Dermis blood vessel endothelial cell (primary cell): ENCODE measurements at regions not wholly inside any gene's neighbourhood (a gene's known extent, or its start where the extent isn't known, plus 50 kb on each side); places are given as distances from the start of the nearest gene placed in this dataset.

Source experiments
- DNase-seq: peaks from one replicate; pipeline ENCODE4 v3.0.0; 2010

DNA sequence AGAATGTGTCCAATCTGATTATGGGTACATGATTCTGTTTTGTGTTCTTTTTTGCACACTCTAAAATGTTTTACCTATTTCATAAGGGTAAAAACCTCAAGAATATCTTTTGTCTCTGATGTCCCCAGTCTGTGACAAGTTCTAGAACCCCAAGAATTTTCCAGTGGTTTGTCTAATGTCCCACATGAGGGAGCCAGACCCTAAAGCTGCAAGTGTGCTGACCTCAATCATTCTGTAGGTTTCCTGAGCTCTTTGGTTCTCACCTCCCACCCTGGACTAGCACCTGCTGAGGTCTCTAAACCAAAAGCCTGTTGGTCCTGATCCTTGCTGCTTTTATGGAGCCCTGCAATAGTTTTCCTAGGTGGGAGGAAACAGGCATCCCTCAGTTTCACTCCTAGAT lies 149.8 kb upstream of the MPPED2 start:
- no peak for DNase-seq

DNA sequence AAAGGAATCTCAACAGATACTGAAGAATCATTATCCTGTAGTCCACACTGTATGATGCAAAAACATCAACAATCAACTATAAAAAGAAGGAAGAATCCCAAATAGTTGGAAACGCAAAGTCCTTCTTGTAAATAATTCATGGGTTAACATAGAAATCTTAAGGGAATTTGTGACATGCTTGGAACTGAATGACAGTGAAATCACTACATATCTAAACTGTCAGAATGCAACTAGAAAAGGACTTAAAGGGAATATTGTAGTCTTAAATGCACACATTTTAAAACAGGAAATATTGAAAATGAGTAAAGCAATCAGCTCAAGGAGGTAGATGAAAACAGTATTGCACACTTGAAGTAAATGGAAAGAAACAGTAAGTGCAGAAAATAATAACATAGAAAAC lies 147.6 kb upstream of the MPPED2 start:
- DNase-seq: no peak

DNA sequence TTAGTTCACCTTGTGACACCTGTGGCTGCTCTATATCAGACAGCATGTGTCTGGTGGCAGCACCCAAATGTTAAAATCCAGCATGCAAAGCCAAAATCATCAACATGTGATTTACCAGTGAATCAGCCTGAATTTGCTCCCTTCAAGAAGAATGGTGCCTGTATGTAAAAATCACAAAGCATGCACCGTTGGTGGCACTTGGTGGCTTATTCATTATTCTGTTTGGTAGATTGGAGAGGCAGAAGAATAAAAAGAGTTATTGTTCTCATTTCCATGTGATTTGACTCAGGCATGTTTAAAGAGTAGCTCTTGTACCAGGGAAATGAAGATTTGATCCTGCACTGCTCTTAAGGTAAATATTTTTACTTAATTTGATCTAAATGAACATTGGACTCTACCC lies 143.9 kb upstream of the MPPED2 start:
- DNase-seq: no peak

DNA sequence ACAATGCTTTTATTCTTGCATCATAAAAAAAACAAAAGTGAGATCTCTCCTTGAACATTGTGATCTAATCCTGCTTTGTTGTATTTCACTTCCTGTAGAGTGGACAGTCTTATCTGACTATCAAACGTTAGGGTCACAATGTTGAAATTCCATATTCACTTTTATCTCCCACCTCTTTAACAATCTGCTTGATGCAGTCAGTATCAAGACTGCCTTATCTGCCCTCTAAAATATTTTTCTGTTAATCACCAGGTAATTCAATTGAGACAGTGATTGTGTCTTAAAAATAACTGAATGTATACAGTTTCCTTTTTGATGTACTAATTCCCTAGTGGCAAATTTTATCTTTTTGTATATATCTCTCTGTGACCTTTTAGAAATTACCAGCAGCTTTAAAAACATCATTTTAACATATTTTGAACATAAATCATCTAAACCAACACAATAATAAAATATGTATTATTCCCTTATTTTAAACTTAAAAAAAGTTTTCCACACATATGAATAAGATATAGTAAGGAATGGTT lies 143.1 kb upstream of the MPPED2 start:
- DNase-seq: peak; percentile 1

DNA sequence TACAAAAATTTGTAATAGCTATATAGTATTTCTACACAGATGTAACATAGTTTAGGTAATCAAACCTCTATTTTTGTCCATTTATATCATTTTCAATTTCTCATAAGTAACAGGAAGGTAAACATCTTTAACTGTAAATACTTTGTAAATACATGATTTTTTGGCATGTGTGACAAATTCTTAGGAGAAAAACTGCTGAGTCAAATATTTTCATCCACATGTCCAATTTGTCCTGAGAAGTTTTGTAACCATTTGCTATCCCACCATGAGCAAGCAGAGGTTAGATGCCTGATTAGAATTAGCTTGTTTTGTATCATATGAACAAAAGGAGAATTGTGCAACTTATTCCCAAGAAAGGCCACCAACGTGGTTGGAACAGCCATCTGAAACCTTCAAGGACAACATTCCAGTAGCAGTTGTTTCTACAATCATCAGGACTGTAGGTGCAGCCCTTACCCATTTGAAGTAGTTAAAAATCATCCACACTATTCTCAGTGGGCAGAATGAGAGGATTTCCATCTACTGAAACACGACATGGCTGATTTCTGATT lies 139.6 kb upstream of the MPPED2 start:
- no peak for DNase-seq

DNA sequence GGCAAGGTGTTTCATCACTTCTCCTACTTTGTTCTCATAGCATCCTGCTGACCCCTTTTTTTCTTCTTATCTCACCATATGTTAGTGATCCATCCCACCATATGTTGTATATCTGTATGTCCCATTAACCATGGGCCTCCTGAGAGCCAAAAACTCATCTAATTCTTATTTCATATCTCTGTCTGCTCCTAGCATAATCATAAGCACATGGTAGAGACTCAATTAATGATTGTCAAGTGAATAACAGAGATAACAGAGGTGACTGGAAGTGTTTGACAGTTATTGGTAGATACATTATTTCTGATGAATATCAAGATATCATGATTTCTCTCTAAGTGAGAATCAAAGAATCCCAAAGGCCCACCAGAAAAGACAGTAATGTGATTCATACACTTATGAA lies 138.1 kb upstream of the MPPED2 start:
- DNase-seq: no peak

DNA sequence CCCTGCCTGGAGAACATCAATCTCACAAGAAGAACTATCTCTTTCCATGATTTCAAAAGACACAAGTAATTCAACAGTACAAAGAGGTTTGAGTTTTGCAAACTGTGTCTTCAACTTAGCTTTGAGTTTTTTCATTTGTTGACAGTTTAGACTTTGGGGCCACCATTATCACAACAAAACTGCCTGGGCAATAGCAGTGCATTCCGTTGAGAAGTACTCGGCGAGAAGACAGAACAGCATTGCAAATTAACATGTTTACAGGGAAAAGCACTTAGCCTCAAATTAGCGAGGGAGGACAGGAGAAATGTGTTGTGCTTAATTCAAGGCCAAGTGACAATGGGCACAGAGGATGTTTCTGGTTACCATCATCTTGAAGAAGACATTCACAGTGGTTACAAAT lies 133.2 kb upstream of the MPPED2 start:
- no peak for DNase-seq

DNA sequence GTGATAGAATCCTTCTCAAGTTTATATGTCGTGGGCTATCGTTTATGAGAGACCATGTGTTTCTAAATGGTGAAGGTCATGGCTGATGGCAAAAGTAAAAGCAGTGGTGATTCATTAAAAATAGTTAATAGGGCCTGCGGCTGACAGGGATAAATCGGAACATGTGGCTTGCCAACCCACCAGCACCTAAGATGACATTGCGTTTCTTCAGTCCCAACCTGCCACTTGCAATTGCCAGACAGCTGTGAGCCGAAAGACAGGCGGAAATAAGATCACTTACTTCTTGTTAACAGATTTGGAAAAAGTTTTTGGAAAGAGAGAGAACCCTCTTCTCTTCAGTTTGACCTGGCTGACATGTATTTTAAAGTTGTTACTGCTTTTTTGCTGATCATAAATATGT lies 131.5 kb upstream of the MPPED2 start:
- DNase-seq: no peak

DNA sequence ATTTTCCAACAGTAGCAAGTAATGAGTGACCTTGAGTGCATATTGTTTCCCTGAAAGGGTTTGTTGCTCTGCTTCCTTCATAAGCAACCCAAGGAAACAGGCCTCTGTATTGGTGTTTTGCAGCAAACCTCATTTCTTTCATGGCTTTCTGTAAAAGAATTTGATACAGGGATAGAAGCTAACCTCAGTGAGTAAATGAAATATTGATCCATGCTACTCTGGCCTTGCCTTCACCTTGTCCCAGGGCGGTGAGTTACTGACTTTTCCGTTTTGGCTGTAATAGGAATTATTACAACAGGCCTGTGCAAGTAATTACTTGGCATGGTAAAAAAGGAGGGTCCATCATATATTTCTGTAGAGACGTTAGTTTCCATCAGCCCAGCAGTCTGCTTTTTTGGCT lies 130.9 kb upstream of the MPPED2 start:
- DNase-seq: peak; percentile 2

DNA sequence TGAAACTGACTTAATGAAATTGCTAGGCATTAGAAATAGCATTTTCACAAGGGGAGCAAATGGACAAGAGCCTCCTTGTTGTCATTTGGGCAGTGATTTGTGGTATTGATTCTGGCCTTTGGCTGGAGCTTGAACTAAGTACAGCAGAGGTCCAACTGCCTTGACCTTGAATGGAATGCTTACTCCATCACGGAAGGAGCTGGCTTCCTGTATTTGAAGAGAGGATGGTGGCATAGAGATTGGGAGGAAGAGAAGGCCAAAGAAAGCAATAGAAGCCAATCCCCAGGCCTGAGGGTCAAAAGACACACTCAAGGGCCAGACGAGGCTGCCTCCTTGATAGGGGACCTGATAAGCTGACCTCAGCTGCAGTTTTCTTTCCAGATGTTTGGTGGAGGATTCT lies 126.6 kb upstream of the MPPED2 start:
- DNase-seq: no peak

DNA sequence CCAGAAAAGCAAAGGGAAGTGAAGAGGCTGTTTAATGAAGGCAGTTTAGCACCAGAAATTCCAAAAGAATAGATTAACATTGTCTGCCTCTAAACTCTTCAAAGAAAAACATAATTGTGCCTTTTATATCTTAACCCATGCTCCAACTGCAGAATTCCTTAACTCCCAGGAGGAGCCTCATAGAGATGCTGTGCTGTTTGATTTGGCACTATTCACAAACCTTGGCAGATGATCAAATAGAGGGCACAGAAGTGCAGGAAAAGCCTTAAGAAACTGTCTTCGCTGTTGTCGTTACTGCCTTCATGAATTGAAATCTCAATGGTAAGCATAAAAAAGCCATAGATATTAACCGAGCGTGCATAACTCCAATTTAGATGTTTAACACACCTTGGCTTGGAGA lies 124.1 kb upstream of the MPPED2 start:
- peak; percentile 7 for DNase-seq

DNA sequence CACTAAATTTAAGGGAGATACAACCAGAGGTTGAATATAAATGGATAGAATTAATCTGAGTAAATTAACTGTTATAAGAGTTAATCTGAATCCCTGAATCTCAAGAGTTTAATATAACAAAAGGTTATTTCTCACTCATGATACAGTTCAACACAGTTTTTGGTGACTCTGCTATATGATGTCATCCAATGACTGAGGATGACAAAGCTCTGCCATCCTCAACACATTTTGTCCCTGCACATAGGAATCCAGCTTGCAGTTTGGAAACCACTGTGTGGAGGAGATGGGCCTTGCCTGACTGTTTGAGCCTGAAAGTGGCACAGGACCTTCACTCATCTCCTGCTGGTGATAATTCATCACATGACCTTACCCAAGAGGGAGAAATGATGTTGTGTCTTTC lies 121.0 kb upstream of the MPPED2 start:
- DNase-seq: no peak

DNA sequence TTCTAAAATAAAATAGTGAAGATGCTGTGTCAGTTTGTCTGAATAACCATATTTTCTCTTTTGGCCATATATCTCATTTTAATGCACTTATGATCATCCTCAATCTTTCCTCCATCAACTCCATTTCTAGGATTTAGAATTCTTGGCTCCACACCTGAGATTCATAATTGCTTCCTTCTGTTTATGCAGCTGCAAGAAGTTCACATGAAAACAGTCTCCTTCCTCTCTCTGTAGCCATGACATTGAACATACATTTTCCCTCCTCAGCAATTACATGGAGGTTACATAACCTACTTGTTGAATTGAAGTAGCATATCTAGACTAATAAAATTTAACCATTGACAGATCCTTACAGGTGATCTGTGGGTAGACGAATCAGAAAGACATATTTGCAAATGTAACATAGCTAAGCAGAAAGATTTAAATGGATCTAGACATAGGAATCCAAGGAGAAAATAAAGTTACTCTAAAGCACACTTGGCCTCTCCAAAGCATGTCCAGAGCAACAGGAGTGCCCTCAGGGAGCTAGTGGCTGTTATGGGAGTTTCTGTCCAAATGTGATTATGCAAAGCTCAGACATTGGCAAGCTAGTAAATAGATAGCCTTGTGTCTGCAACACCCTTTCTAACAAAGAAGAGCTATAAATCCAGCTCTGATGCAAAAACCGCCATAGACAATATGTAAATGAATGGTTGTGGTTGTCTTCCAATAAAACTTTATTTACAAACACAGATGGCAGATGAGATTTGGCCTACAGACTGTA lies 119.9 kb upstream of the MPPED2 start:
- DNase-seq: no peak

DNA sequence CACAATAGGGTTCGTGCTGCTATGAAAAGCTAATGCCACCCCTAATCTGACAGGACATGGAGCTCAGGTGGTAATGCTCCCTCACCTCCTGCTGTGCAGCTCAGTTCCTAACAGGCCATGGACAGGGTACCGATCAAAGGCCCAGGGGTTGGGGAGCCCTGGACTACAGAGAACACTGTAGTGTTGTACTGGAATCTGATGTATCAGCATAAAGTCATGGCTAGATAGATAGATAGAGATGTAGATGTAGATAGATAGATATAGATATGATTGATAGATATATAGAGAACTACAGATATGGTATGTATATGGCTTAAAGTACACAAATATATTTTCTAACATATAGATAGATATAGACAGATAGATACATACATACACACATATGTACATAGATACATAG lies 112.3 kb upstream of the MPPED2 start:
- no peak for DNase-seq

DNA sequence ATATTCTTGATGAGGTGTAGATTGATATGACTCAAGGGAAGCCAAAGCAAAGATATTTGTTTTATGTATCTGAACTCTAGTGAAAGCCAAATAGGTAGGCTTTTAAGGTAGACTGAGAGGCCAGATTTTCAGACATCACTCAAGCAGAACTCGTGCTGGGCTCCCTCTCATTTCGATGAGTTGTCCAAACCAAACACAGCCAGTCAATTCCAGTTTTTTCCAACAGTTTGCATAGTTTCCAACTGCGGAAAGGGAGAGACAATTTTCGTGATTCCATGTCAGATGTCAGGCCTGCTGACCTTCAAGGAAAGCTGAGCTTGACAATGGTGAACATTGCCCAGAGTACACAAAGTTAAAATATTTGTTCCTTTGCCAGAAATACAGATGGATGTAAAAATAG lies 110.9 kb upstream of the MPPED2 start:
- DNase-seq: no peak

DNA sequence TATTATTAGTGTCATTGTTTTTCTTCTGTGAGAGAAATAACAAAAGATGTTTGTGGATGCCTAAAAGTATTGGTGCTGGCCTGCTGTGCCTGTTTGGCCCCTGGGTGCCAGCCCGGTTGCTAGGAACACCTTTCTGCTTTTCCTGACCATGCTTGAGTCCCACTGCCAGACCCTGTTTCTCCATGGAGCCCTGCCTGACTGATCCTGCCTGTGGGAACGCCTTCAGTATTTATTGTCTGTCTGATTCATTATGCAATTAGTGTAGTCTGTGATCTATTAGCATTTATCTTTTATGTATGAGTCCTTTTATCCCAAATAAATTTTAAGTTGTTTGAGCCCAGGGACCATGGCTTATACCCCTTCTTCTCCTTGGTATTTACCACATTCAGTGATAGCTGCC lies 98.6 kb upstream of the MPPED2 start:
- DNase-seq: no peak

DNA sequence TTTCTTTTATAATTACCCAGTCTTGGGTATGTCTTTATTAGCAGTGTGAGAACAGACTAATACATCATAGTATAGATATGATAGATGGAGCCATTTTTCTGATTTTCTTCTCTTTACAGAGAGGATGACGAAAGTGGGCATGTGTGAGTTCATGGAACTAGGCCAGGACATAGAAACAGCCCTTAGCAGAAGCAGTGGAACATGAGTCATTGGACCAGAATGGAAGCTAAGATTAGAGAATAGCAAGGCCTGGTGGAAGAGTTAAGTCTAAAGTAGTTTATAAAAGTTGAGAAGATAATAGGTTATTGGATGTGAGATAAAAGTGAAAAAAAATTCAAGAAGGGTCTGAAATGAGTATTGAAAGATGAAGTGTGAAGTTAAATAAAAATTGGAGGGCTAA lies 97.0 kb upstream of the MPPED2 start:
- no peak for DNase-seq

DNA sequence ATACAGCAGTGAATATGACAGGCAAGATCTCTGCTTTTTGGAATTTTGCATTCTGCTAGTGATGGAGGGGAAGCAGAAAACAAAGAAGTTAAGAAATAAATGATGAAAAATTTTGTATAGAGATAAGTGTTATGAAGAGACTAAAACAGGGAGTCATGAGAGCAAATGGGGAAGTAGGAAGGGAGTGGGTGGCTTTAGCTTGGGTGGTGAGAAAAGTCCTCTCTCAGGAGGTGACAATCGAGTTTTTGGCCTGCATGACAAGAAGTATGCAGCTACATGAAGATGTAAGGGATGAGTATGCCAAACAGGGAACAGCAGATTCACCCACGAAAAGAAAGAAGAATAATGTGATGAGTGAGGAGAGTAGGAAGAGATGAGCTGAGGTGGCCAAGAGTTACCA lies 80.7 kb upstream of the MPPED2 start:
- no peak for DNase-seq

DNA sequence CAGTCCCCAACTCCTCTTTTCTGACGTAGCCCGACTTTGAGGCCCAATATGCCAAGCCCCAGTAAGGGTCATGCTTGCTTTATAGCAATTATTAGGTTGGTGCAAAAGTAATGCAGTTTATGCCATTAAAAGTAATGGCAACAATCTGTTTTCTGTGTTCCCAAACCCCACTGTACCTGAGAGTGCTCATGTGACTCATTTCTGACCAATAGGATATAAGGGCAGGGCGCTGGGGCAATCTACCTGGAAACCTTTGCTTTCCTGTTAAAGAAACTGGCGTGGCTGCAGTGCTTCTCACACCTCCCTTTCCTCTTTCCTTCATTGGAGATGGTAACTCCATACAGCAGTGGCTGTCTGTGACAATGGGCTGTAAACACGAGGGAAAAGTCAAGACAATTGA lies 78.9 kb upstream of the MPPED2 start:
- DNase-seq: no peak

DNA sequence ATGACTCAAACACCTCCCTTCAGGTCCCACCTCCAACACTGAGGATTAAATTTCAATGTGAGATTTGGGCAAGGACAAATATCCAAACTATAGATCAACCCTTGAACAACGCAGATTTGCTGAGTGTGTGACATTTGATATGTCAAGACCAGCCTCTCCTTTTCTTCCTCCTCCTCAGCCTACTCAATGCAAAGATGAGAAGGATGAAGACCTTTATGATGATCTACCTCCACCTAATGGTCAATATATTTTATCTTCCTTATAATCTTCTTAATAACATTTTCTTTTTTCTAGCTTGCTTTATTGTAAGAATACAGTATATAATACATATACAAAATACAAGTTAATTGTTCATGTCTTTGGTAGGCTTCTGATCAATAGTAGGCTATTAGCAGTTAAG lies 67.5 kb upstream of the MPPED2 start:
- no peak for DNase-seq

DNA sequence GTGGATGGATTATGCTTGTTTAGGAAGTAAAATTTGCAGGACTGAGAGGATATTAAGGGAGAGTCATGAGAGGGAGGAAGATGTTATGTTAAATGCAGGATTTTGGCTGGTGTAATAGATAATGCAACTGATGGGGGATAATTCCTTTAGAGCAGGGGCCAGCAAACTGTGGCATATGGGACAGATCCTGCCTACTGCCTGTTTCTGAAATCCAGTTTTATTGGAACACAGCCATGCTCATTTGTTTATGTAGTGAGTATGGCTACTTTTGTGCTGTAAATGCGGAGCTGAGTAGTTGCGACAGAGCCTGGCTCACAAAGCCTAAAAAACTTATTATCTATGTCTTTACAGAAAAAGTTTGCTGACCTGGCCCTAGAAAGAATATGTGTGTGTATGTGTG lies 66.6 kb upstream of the MPPED2 start:
- no peak for DNase-seq

DNA sequence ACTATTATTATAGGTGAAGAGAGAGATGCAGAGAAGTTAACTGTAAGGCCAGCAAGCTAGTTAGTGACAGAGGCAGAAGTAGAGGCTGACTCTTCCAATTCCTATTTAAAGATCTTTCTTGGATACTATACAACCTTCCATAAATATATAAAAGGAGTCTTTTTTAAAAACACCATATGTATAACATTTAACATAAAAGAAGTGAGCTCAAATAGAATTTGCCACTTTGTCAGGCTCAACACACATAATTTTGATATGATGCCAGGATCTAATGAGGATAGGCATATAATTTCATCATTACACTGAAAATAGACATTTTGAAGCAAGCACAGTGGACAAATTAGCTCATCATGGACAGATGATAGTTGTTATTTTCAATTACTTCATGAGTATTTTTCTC lies 64.1 kb upstream of the MPPED2 start:
- no peak for DNase-seq
